Loucy (cell line): ENCODE measurements at regions not wholly inside any gene's neighbourhood (a gene's known extent, or its start where the extent isn't known, plus 50 kb on each side); places are given as distances from the start of the nearest gene placed in this dataset.

Source experiments
- EZH2phosphoT487 ChIP-seq: fragments of 200-600 bp; IDR thresholded peaks from 2 replicates; pipeline ENCODE4 v1.6.1; 2018; ENCODE audit warnings: antibody characterized with exemption, mild to moderate bottlenecking, moderate library complexity, borderline replicate concordance
- TF ChIP-seq, protein P1 (sequence below): fragments of 200-600 bp; sonication (generic); conservative IDR thresholded peaks from 2 replicates; pipeline ENCODE4 v1.5.1; 2014; ENCODE audit warnings: mild to moderate bottlenecking, antibody characterized with exemption, low read length

DNA sequence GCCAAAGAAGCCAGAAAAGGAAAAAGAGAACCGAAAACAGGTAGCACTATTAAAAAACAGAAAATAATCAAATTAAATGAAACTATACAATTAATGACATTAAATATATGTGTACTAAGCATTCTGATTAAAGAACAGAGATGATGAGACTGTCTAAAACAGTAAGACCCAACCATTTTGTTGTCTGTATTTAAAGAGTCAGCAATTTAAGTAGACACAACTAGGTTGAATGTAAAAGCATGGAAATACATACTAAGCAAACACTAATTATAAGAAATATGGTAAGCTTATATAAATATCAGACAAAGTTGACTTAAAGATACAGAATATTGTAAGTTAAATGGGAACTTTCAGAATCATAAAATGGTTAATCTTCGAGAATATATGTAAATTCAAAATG, 774.6 kb upstream of the RAG2 start:
- TF ChIP-seq, protein P1, sequence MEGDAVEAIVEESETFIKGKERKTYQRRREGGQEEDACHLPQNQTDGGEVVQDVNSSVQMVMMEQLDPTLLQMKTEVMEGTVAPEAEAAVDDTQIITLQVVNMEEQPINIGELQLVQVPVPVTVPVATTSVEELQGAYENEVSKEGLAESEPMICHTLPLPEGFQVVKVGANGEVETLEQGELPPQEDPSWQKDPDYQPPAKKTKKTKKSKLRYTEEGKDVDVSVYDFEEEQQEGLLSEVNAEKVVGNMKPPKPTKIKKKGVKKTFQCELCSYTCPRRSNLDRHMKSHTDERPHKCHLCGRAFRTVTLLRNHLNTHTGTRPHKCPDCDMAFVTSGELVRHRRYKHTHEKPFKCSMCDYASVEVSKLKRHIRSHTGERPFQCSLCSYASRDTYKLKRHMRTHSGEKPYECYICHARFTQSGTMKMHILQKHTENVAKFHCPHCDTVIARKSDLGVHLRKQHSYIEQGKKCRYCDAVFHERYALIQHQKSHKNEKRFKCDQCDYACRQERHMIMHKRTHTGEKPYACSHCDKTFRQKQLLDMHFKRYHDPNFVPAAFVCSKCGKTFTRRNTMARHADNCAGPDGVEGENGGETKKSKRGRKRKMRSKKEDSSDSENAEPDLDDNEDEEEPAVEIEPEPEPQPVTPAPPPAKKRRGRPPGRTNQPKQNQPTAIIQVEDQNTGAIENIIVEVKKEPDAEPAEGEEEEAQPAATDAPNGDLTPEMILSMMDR = no peak
- TF ChIP-seq EZH2phosphoT487 = no peak
